ENCODE measurements at regions not wholly inside any gene's neighbourhood (a gene's known extent, or its start where the extent isn't known, plus 50 kb on each side); places are given as distances from the start of the nearest gene placed in this dataset.

DNA sequence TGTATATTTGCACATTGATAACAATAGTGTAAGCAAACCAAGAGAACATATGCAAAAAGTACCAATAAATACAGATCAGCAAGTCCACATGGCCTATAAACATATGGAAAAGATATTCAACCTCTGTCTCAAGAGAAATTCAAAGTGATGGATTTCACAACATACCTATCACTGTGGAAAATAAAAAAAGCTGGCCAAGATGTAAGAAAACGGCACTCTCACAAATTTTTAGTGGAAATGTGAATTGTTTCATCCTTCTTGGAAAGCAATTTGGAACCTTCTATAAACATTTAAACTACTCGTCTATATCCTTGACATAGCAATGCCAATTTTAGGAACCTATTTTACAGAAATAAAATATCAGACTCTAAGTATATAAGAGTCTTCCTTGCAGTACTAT, 559.8 kb downstream of the QKI start:
- WGBS, 2 experiments (ENCODE audit: extremely low coverage in 2 of 2, insufficient read length in 1 of 2), result no CpG with 5 or more reads among the region's 2 CpGs
- Histone ChIP-seq H3K4me1 (ENCODE audit: control insufficient read depth, insufficient read depth, low read length) (no peaks in the 10 kb centered on the region), H3K27me3 (ENCODE audit: control insufficient read depth, insufficient read depth, low read length) (no peaks in the 10 kb centered on the region), H2AK5ac (ENCODE audit: low read depth, low read length) (no peak overlapping the region), H2BK120ac (ENCODE audit: low read depth, low read length) (no peak overlapping the region), H3K79me1 (ENCODE audit: low read depth in 1 of 2, low read length in 2 of 2) (no peaks in the 10 kb centered on the region), H3K9me1 (ENCODE audit: insufficient read depth, low read length) (no peaks in the 10 kb centered on the region), H2BK15ac (ENCODE audit: low read depth, low read length) (no peak overlapping the region), H3K27ac (ENCODE audit: insufficient read depth, low read length) (no peak overlapping the region), H2AK9ac (replicated peaks; ENCODE audit: low read depth, low read length, poor library complexity) (no peak overlapping the region), H4K5ac (ENCODE audit: low read depth, low read length) (no peak overlapping the region), H3K9ac (ENCODE audit: low read depth, low read length) (no peak overlapping the region), H4K8ac (ENCODE audit: low read depth in 2 of 2, low read length in 2 of 2) (no peak overlapping the region), H3K4me2 (ENCODE audit: low read depth, low read length) (no peak overlapping the region), H3K14ac (replicated peaks; ENCODE audit: low read depth, low read length) (no peak overlapping the region), H3K23ac (ENCODE audit: low read depth, low read length) (no peak overlapping the region), H3K4me3 (ENCODE audit: insufficient read depth, low read depth, low read length) (no peak overlapping the region), H3K18ac (ENCODE audit: low read depth, low read length) (no peak overlapping the region), H3K9me3 (ENCODE audit: control insufficient read depth, insufficient read depth, low read length) (peaks cover 4% of the 10 kb centered on the region; the same call in 1 of the 2 replicates), H2BK5ac (ENCODE audit: low read depth, low read length, poor library complexity, severe bottlenecking) (no peak overlapping the region), H2AFZ (replicated peaks; ENCODE audit: low read length, poor library complexity) (no peak overlapping the region), H3K56ac (ENCODE audit: extremely low read depth, insufficient read depth, low read length) (no peak overlapping the region), H3K36me3 (ENCODE audit: control insufficient read depth, insufficient read depth, low read length) (no peaks in the 10 kb centered on the region), H2BK20ac (ENCODE audit: low read depth, low read length) (no peak overlapping the region), H3K4ac (ENCODE audit: low read depth, low read length) (no peak overlapping the region), H4K91ac (ENCODE audit: insufficient read depth, low read depth, low read length) (no peak overlapping the region), H4K20me1 (ENCODE audit: insufficient read depth, low read length) (no peaks in the 10 kb centered on the region)
- BruUV-seq (replicated peaks), result no TSS peak
- TF ChIP-seq MAFK (IDR thresholded peaks at IDR 0.05; ENCODE audit: low read depth, low read length) (no peak), FOS (IDR thresholded peaks at IDR 0.05; ENCODE audit: low read depth, low read length) (no peak), MXI1 (IDR thresholded peaks at IDR 0.05; ENCODE audit: borderline replicate concordance, low read depth, low read length) (no peak), CHD1 (IDR thresholded peaks at IDR 0.05; ENCODE audit: low read depth, low read length) (no peak), CEBPB (IDR thresholded peaks at IDR 0.05; ENCODE audit: low read depth, low read length) (no peak)
- ChIA-PET POLR2A (ENCODE audit: unreplicated experiment) (no interaction called here), CTCF (no interaction called here)
- intact Hi-C loops (cut with micrococcal nuclease) (no loop called here), dilution Hi-C loops (cut with HindIII; ENCODE audit: low sequenced_read_pairs, unreplicated experiment) (no loop called here), in situ Hi-C loops (cut with MboI; ENCODE audit: low sequenced_read_pairs) (loop anchor here (25.0 kb wide), 1 partner anchor 387 kb away; no protein-coding TSS in a partner anchor)
- DNase-seq, result no peak
- no peak for ATAC-seq (ENCODE audit: low read depth)

Data from IMR-90 (cell line).